Dendritic cell treated with granulocyte-macrophage colony-stimulating factor and Interleukin-4, amounts not matched to agents 40 ng/mL and 50 ng/mL, for 4 days (primary cell): ENCODE measurements at regions not wholly inside any gene's neighbourhood (a gene's known extent, or its start where the extent isn't known, plus 50 kb on each side); places are given as distances from the start of the nearest gene placed in this dataset.
"Not testable (repeated sequence)": the region's sequence is repeated elsewhere in the genome, so short reads cannot be mapped to it uniquely, and the experiment has no call there.

Experiments used
- H3K27ac Mint-ChIP-seq: one replicate; pipeline ENCODE4 v1.8.0; 2022; ENCODE audit warnings: mild to moderate bottlenecking, mixed read lengths
- H3K27me3 Mint-ChIP-seq: one replicate; pipeline ENCODE4 v1.8.0; 2022; ENCODE audit warnings: mild to moderate bottlenecking, mixed read lengths
- H3K36me3 Mint-ChIP-seq: one replicate; pipeline ENCODE4 v1.8.0; 2022; ENCODE audit warnings: low read depth, mixed read lengths
- H3K4me1 Mint-ChIP-seq: one replicate; pipeline ENCODE4 v1.8.0; 2022; ENCODE audit warnings: low read depth, mixed read lengths
- H3K4me3 Mint-ChIP-seq: one replicate; pipeline ENCODE4 v1.8.0; 2022; ENCODE audit warnings: mild to moderate bottlenecking, moderate library complexity, mixed read lengths
- H3K9me3 Mint-ChIP-seq: one replicate; pipeline ENCODE4 v1.8.0; 2022; ENCODE audit warnings: mixed read lengths
- intact Hi-C: fragments of 100-400 bp; cut with micrococcal nuclease; formaldehyde crosslinking; loops from one replicate; pipeline ENCODE4 v1.15.0; 2022

GRCh38 chr13:80180740-80181355 lies 160.1 kb downstream of the SPRY2 start:
- intact Hi-C loops, result no loop called here
- Mint-ChIP-seq H3K36me3 (no peaks in the 10 kb centered on the region), H3K27me3 (peaks cover 20% of the 10 kb centered on the region), H3K4me3 (no peak overlapping the region), H3K4me1 (peaks cover 19% of the 10 kb centered on the region), H3K27ac (no peak overlapping the region), H3K9me3 (no peaks in the 10 kb centered on the region)

GRCh38 chr13:80177327-80177726 lies 163.6 kb downstream of the SPRY2 start:
- peaks cover 9% of the 10 kb centered on the region for H3K27me3 Mint-ChIP-seq
- H3K9me3 Mint-ChIP-seq, result no peaks in the 10 kb centered on the region
- intact Hi-C loops, result no loop called here
- H3K4me1 Mint-ChIP-seq, result peaks cover 26% of the 10 kb centered on the region
- no peak overlapping the region for H3K4me3 Mint-ChIP-seq
- H3K27ac Mint-ChIP-seq, result no peak overlapping the region
- H3K36me3 Mint-ChIP-seq, result no peaks in the 10 kb centered on the region

- no peaks in the 10 kb centered on the region for H3K36me3 Mint-ChIP-seq
- H3K4me3 Mint-ChIP-seq, result no peak overlapping the region
- intact Hi-C loops, result loop anchor here (1.0 to 5.0 kb wide), 2 partner anchors 168 to 269 kb away; partner anchors contain the start of gene SPRY2
These were observed 167.7 kb downstream of the SPRY2 start for GRCh38 chr13:80173224-80173623.

GRCh38 chr13:80171096-80171495 lies 169.8 kb downstream of the SPRY2 start:
- Mint-ChIP-seq H3K27me3 (peaks cover 17% of the 10 kb centered on the region), H3K4me3 (no peak overlapping the region), H3K36me3 (no peaks in the 10 kb centered on the region), H3K4me1 (peaks cover 49% of the 10 kb centered on the region), H3K9me3 (no peaks in the 10 kb centered on the region), H3K27ac (no peak overlapping the region)
- intact Hi-C loops, result loop anchor here (5.0 kb wide), 1 partner anchor 271 kb away; no protein-coding TSS in a partner anchor

More at GRCh38 chr13:80173224-80173623, 167.7 kb downstream of the SPRY2 start:
- Mint-ChIP-seq H3K9me3 (no peaks in the 10 kb centered on the region), H3K27me3 (peaks cover 4% of the 10 kb centered on the region), H3K4me1 (peaks cover 39% of the 10 kb centered on the region), H3K27ac (peak overlapping the region; percentile 71)

GRCh38 chr13:80168089-80168850 lies 172.7 kb downstream of the SPRY2 start:
- no peak overlapping the region for H3K4me3 Mint-ChIP-seq
- intact Hi-C loops, result loop anchor here (5.0 kb wide), 3 partner anchors 131 to 356 kb away; no protein-coding TSS in a partner anchor
- peaks cover 53% of the 10 kb centered on the region for H3K4me1 Mint-ChIP-seq
- H3K27ac Mint-ChIP-seq, result peak overlapping the region; percentile 84
- peaks cover 31% of the 10 kb centered on the region for H3K27me3 Mint-ChIP-seq
- no peaks in the 10 kb centered on the region for H3K36me3 Mint-ChIP-seq
- no peaks in the 10 kb centered on the region for H3K9me3 Mint-ChIP-seq

GRCh38 chr13:80166352-80166751 lies 174.6 kb downstream of the SPRY2 start:
- Mint-ChIP-seq H3K27ac (no peak overlapping the region), H3K27me3 (peaks cover 39% of the 10 kb centered on the region)

GRCh38 chr13:80164462-80164861 lies 176.5 kb downstream of the SPRY2 start:
- H3K36me3 Mint-ChIP-seq, result no peaks in the 10 kb centered on the region
- H3K9me3 Mint-ChIP-seq, result no peaks in the 10 kb centered on the region
- no peak overlapping the region for H3K4me3 Mint-ChIP-seq
- H3K27me3 Mint-ChIP-seq, result peaks cover 37% of the 10 kb centered on the region
- H3K4me1 Mint-ChIP-seq, result peaks cover 56% of the 10 kb centered on the region
- intact Hi-C loops, result no loop called here
- no peak overlapping the region for H3K27ac Mint-ChIP-seq

More at GRCh38 chr13:80166352-80166751, 174.6 kb downstream of the SPRY2 start:
- H3K4me1 Mint-ChIP-seq, result peaks cover 61% of the 10 kb centered on the region
- no peaks in the 10 kb centered on the region for H3K9me3 Mint-ChIP-seq
- H3K36me3 Mint-ChIP-seq, result no peaks in the 10 kb centered on the region
- intact Hi-C loops, result loop anchor here (5.0 kb wide), 3 partner anchors 129 to 354 kb away; no protein-coding TSS in a partner anchor
- H3K4me3 Mint-ChIP-seq, result no peak overlapping the region

GRCh38 chr13:80161896-80162295 lies 179.0 kb downstream of the SPRY2 start:
- Mint-ChIP-seq H3K9me3 (no peaks in the 10 kb centered on the region), H3K4me1 (peaks cover 31% of the 10 kb centered on the region), H3K27ac (no peak overlapping the region), H3K4me3 (no peak overlapping the region), H3K27me3 (peaks cover 34% of the 10 kb centered on the region), H3K36me3 (no peaks in the 10 kb centered on the region)
- intact Hi-C loops, result no loop called here

- intact Hi-C loops, result no loop called here
- Mint-ChIP-seq H3K27me3 (peaks cover 28% of the 10 kb centered on the region), H3K4me3 (no peak overlapping the region)
These were observed 179.7 kb downstream of the SPRY2 start for GRCh38 chr13:80161219-80161618.

GRCh38 chr13:80160110-80160509 lies 180.8 kb downstream of the SPRY2 start:
- Mint-ChIP-seq H3K4me1 (peaks cover 19% of the 10 kb centered on the region), H3K9me3 (no peaks in the 10 kb centered on the region), H3K27ac (no peak overlapping the region), H3K4me3 (no peak overlapping the region), H3K36me3 (no peaks in the 10 kb centered on the region), H3K27me3 (peaks cover 20% of the 10 kb centered on the region)
- intact Hi-C loops, result no loop called here

More at GRCh38 chr13:80161219-80161618, 179.7 kb downstream of the SPRY2 start:
- H3K27ac Mint-ChIP-seq, result no peak overlapping the region
- H3K36me3 Mint-ChIP-seq, result no peaks in the 10 kb centered on the region
- peaks cover 24% of the 10 kb centered on the region for H3K4me1 Mint-ChIP-seq
- no peaks in the 10 kb centered on the region for H3K9me3 Mint-ChIP-seq

GRCh38 chr13:80157261-80157932 lies 183.5 kb downstream of the SPRY2 start:
- H3K4me1 Mint-ChIP-seq, result peaks cover 14% of the 10 kb centered on the region
- intact Hi-C loops, result no loop called here

GRCh38 chr13:80152142-80152541 lies 188.8 kb downstream of the SPRY2 start:
- H3K4me1 Mint-ChIP-seq, H3K9me3 Mint-ChIP-seq, H3K27ac Mint-ChIP-seq, H3K27me3 Mint-ChIP-seq, H3K36me3 Mint-ChIP-seq, intact Hi-C loops, H3K4me3 Mint-ChIP-seq: not testable (repeated sequence)

More at GRCh38 chr13:80157261-80157932, 183.5 kb downstream of the SPRY2 start:
- H3K4me3 Mint-ChIP-seq, result no peak overlapping the region
- H3K9me3 Mint-ChIP-seq, result no peaks in the 10 kb centered on the region
- H3K36me3 Mint-ChIP-seq, result no peaks in the 10 kb centered on the region
- H3K27ac Mint-ChIP-seq, result no peak overlapping the region
- peaks cover 5% of the 10 kb centered on the region for H3K27me3 Mint-ChIP-seq

- Mint-ChIP-seq H3K36me3 (no peaks in the 10 kb centered on the region), H3K4me3 (no peak overlapping the region), H3K9me3 (peaks cover 11% of the 10 kb centered on the region), H3K27ac (no peak overlapping the region), H3K27me3 (no peaks in the 10 kb centered on the region), H3K4me1 (no peaks in the 10 kb centered on the region)
- intact Hi-C loops, result no loop called here
These were observed 189.9 kb downstream of the SPRY2 start for GRCh38 chr13:80151016-80151415.

GRCh38 chr13:80149736-80150135 lies 191.2 kb downstream of the SPRY2 start:
- Mint-ChIP-seq H3K9me3 (peaks cover 11% of the 10 kb centered on the region), H3K27me3 (no peaks in the 10 kb centered on the region), H3K4me1 (no peaks in the 10 kb centered on the region), H3K4me3 (no peak overlapping the region), H3K36me3 (no peaks in the 10 kb centered on the region), H3K27ac (no peak overlapping the region)
- intact Hi-C loops, result loop anchor here (10.0 kb wide), 1 partner anchor 55 kb away; no protein-coding TSS in a partner anchor
